Osteoblast (primary cell): ENCODE measurements at regions not wholly inside any gene's neighbourhood (a gene's known extent, or its start where the extent isn't known, plus 50 kb on each side); places are given as distances from the start of the nearest gene placed in this dataset.

Experiments used
- DNase-seq: peaks from one replicate; pipeline ENCODE4 v3.0.0; 2011; ENCODE audit warnings: low spot score, mixed read lengths; ENCODE audit not compliant: insufficient read length; ENCODE audit errors: missing footprints
- H2AFZ ChIP-seq: 2 replicates; pipeline ENCODE4 v1.6.0; 2011; ENCODE audit warnings: mild to moderate bottlenecking, low read length
- H3K27ac ChIP-seq: 2 replicates; pipeline ENCODE4 v1.5.1; 2011; ENCODE audit warnings: mild to moderate bottlenecking, low read depth, low read length, moderate library complexity
- H3K27me3 ChIP-seq: 2 replicates; pipeline ENCODE4 v1.6.0; 2012; ENCODE audit warnings: mild to moderate bottlenecking, control low read depth, inconsistent platforms, low read length, moderate library complexity; ENCODE audit not compliant: insufficient read depth
- H3K36me3 ChIP-seq: 2 replicates; pipeline ENCODE4 v1.5.1; 2011; ENCODE audit warnings: mild to moderate bottlenecking, low read length, control low read depth, moderate library complexity; ENCODE audit not compliant: insufficient read depth
- H3K4me1 ChIP-seq: 2 replicates; pipeline ENCODE4 v1.5.1; 2011; ENCODE audit warnings: mild to moderate bottlenecking, low read length, control low read depth, moderate library complexity; ENCODE audit not compliant: insufficient read depth
- H3K4me2 ChIP-seq: 2 replicates; pipeline ENCODE4 v1.6.0; 2011; ENCODE audit warnings: mild to moderate bottlenecking, low read length; ENCODE audit not compliant: insufficient read depth
- H3K4me3 ChIP-seq: fragments of 200-600 bp; sonication (generic); 3 replicates; pipeline ENCODE4 v1.5.1; 2012; ENCODE audit warnings: mild to moderate bottlenecking, low read length, inconsistent platforms; ENCODE audit not compliant: insufficient read depth
- H3K79me2 ChIP-seq: 2 replicates; pipeline ENCODE4 v1.6.0; 2012; ENCODE audit warnings: mild to moderate bottlenecking, low read length, control low read depth, inconsistent platforms; ENCODE audit not compliant: insufficient read depth
- H3K9me3 ChIP-seq: 2 replicates; pipeline ENCODE4 v1.5.1; 2011; ENCODE audit warnings: low read depth, low read length, control low read depth
- H4K20me1 ChIP-seq: 2 replicates; pipeline ENCODE4 v1.6.0; 2012; ENCODE audit warnings: mild to moderate bottlenecking, low read length, control low read depth; ENCODE audit not compliant: insufficient read depth
- TF ChIP-seq, protein P1 (sequence below): IDR thresholded peaks from 2 replicates; pipeline ENCODE4 v1.5.1; 2011; ENCODE audit warnings: mild to moderate bottlenecking, low read depth, low read length, moderate library complexity; ENCODE audit errors: extremely low read depth

DNA sequence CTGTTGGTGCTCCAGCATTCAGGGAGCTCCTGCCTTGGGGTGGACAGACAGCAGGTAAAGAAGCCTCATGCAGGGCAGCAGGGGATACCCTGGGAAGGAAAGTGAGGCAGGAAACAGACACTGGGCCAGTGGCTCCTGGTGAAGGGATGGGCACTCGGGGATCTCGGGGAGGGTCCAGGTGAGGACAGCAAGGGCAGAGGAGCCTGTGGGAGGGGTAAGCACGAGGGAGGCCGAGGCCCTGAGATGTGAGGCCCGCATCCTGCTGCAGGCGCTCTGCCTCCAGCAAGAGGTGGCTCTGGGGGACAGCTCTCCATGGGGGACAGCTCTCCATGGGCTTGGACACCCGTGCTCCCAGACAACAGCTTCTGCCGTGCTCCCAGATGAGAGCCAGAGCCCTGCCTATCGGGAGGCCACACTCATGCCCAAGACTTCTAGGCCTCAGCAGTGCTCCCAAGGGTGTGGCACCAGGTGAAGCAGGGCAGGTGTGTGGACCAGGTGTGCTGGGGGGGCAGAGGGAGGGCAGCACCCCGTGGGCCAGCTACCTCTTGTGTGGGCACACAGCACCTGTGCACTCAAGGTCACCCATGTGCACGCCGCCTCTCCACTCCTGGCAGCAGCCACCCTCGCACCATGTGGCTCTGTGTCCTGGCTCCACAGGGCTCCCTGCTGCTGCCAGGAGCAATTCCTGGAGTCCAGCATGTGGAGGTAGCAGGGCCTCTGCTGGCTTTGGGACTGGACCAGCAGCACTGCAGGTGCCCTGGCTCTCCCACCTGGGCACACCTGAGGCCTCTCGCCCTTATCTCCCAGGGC lies 93.6 kb upstream of the INSIG1 start:
- peak; percentile 58 for DNase-seq
- Histone ChIP-seq H3K4me3 (no peak overlapping the region), H4K20me1 (no peaks in the 10 kb centered on the region), H3K36me3 (no peaks in the 10 kb centered on the region), H3K27me3 (no peaks in the 10 kb centered on the region), H3K79me2 (no peaks in the 10 kb centered on the region), H3K9me3 (no peaks in the 10 kb centered on the region), H2AFZ (no peak overlapping the region), H3K27ac (peak overlapping the region; percentile 99), H3K4me2 (no peak overlapping the region), H3K4me1 (peaks cover 32% of the 10 kb centered on the region)
- TF ChIP-seq, protein P1, sequence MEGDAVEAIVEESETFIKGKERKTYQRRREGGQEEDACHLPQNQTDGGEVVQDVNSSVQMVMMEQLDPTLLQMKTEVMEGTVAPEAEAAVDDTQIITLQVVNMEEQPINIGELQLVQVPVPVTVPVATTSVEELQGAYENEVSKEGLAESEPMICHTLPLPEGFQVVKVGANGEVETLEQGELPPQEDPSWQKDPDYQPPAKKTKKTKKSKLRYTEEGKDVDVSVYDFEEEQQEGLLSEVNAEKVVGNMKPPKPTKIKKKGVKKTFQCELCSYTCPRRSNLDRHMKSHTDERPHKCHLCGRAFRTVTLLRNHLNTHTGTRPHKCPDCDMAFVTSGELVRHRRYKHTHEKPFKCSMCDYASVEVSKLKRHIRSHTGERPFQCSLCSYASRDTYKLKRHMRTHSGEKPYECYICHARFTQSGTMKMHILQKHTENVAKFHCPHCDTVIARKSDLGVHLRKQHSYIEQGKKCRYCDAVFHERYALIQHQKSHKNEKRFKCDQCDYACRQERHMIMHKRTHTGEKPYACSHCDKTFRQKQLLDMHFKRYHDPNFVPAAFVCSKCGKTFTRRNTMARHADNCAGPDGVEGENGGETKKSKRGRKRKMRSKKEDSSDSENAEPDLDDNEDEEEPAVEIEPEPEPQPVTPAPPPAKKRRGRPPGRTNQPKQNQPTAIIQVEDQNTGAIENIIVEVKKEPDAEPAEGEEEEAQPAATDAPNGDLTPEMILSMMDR: no peak

DNA sequence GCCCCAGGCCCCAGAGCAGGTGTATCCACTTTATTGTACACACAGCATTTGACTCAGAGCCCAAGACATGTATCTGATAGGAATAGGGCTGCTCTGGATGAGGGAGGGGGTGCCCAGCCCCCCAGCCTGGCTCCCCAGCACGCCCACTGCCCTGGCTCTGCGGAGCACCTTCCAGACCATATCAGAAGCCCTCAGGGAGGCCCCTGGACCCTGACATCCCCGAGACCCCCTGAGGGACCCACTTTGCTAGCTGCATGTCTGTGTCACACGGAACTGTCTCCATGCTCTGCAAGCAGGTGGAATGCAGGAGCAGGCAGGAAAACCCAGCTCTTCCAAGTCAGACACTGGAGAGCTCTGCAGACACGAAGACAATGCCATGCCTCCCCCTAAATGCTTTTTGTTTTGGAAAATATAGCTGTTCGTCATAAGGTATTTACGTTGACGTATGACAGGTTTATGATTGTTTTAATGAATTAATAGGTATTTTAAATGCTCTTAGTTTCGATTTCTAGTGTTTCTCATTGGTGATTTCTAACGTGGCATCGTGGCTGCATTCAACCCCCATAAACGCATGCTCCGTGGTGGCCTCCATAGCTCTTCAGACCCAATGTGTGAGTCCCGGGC lies 92.8 kb upstream of the INSIG1 start:
- Histone ChIP-seq H3K27me3 (no peaks in the 10 kb centered on the region), H3K4me2 (peak overlapping the region; percentile 77), H3K79me2 (no peaks in the 10 kb centered on the region), H2AFZ (peak overlapping the region; percentile 87), H3K9me3 (no peaks in the 10 kb centered on the region), H4K20me1 (no peaks in the 10 kb centered on the region), H3K4me1 (peaks cover 27% of the 10 kb centered on the region), H3K36me3 (no peaks in the 10 kb centered on the region), H3K4me3 (peak overlapping the region; percentile 62), H3K27ac (peak overlapping the region; percentile 99)
- TF ChIP-seq, protein P1: no peak
- peak; percentile 21 for DNase-seq

GRCh38 chr7:155205368-155206317 lies 92.0 kb upstream of the INSIG1 start:
- peak overlapping the region; percentile 87 for H2AFZ ChIP-seq
- no peaks in the 10 kb centered on the region for H3K79me2 ChIP-seq
- no peaks in the 10 kb centered on the region for H3K9me3 ChIP-seq
- peak overlapping the region; percentile 77 for H3K4me2 ChIP-seq
- peak overlapping the region; percentile 99 for H3K27ac ChIP-seq
- no peaks in the 10 kb centered on the region for H4K20me1 ChIP-seq
- TF ChIP-seq, protein P1: no peak
- H3K4me3 ChIP-seq: peak overlapping the region; percentile 62
- peak; percentile 97 for DNase-seq
- no peaks in the 10 kb centered on the region for H3K27me3 ChIP-seq
- H3K4me1 ChIP-seq: peaks cover 27% of the 10 kb centered on the region
- no peaks in the 10 kb centered on the region for H3K36me3 ChIP-seq
